Spleen (tissue), 7 donors: ENCODE measurements at regions not wholly inside any gene's neighbourhood (a gene's known extent, or its start where the extent isn't known, plus 50 kb on each side); places are given as distances from the start of the nearest gene placed in this dataset.

Experiments
- CTCF ChIP-seq, 11 experiments: fragments of 200-600 bp in 7 of 11; fragments of 450-650 bp in 4 of 11; sonication (generic) in 4 of 11; IDR thresholded peaks in 8 of 11; conservative IDR thresholded peaks in 3 of 11; 1 replicate in 7 of 11; 2 replicates in 4 of 11; pipeline versions ENCODE4 v1.4.0 to v1.8.0; 2016 to 2021; ENCODE audit warnings: antibody characterized with exemption in 11 of 11, inconsistent platforms in 4 of 11, mild to moderate bottlenecking in 1 of 11
- POLR2A ChIP-seq, 3 donors: fragments of 450-650 bp; IDR thresholded peaks; one replicate each; pipeline ENCODE4 v1.5.1; 2017; ENCODE audit warnings: antibody characterized with exemption in 3 of 3, mild to moderate bottlenecking in 1 of 3
- POLR2AphosphoS5 ChIP-seq, 3 donors: sonication (generic); formaldehyde crosslinking; IDR thresholded peaks; one replicate each; pipeline ENCODE4 v1.5.1; 2017; ENCODE audit warnings: antibody characterized with exemption in 3 of 3
- donor health status: DM: no; HTN: no; CAD: no; lungs with moderate emphysema.
- donor health status: DM: no; HTN: no; CAD: no.
- donor health status: DM: no; HTN: no; CAD: no.

GRCh38 chr4:136012220-136012619 lies 1520.1 kb downstream of the PCDH18 start:
- TF ChIP-seq POLR2A (IDR thresholded peaks at IDR 0.05) (no peak), CTCF (IDR thresholded peaks at IDR 0.05 in 8 of 11, conservative IDR thresholded peaks at IDR 0.05 in 3 of 11) (no peak), POLR2AphosphoS5 (IDR thresholded peaks at IDR 0.05) (no peak)
